Stomach (tissue), 4 donors: ENCODE measurements at regions not wholly inside any gene's neighbourhood (a gene's known extent, or its start where the extent isn't known, plus 50 kb on each side); places are given as distances from the start of the nearest gene placed in this dataset.

Source experiments
- CTCF ChIP-seq, 7 experiments: fragments of 450-650 bp in 4 of 7; fragments of 200-600 bp in 3 of 7; sonication (generic) in 3 of 7; IDR thresholded peaks; one replicate each; pipeline ENCODE4 v1.5.1; 2016 to 2019; ENCODE audit warnings: antibody characterized with exemption in 7 of 7, control low read depth in 2 of 7, mild to moderate bottlenecking in 1 of 7
- EP300 ChIP-seq: sonication (generic); formaldehyde crosslinking; IDR thresholded peaks from one replicate; pipeline ENCODE4 v1.6.1; 2017; ENCODE audit warnings: antibody characterized with exemption
- POLR2A ChIP-seq, 4 donors: fragments of 450-650 bp; IDR thresholded peaks; one replicate each; pipeline ENCODE4 v1.6.1; 2016; ENCODE audit warnings: antibody characterized with exemption in 4 of 4, control low read depth in 2 of 4, mild to moderate bottlenecking in 1 of 4, moderate library complexity in 1 of 4
- POLR2AphosphoS5 ChIP-seq, 3 donors: sonication (generic); formaldehyde crosslinking; IDR thresholded peaks; one replicate each; pipeline ENCODE4 v1.6.1; 2016; ENCODE audit warnings: antibody characterized with exemption in 3 of 3

- TF ChIP-seq CTCF (IDR thresholded peaks at IDR 0.05) (no peak), POLR2A (IDR thresholded peaks at IDR 0.05) (no peak), EP300 (no peak), POLR2AphosphoS5 (IDR thresholded peaks at IDR 0.05) (no peak)
Observed at GRCh38 chr15:69910514-69910913, 187.2 kb downstream of the TLE3 start.
